Kidney capillary endothelial cell (primary cell): ENCODE measurements at regions not wholly inside any gene's neighbourhood (a gene's known extent, or its start where the extent isn't known, plus 50 kb on each side); places are given as distances from the start of the nearest gene placed in this dataset.

ENCODE experiments used
- DNase-seq: peaks from one replicate; pipeline ENCODE4 v3.0.0-alpha.2; 2018; ENCODE audit warnings: low spot score

GRCh38 chr18:75130591-75131328 lies 78.2 kb downstream of the PTGR3 start:
- DNase-seq = no peak

GRCh38 chr18:75129717-75130477 lies 79.0 kb downstream of the PTGR3 start:
- DNase-seq = no peak

- no peak for DNase-seq
Measured at GRCh38 chr18:75128911-75129716, 79.8 kb downstream of the PTGR3 start.

GRCh38 chr18:75128051-75128605 lies 80.8 kb downstream of the PTGR3 start:
- no peak for DNase-seq

GRCh38 chr18:75127143-75128021 lies 81.6 kb downstream of the PTGR3 start:
- DNase-seq = peak; percentile 23

GRCh38 chr18:75125382-75126331 lies 83.3 kb downstream of the PTGR3 start:
- DNase-seq = no peak

- DNase-seq = no peak
Measured at GRCh38 chr18:75124991-75125381, 84.0 kb downstream of the PTGR3 start.

GRCh38 chr18:75124551-75124950 lies 84.4 kb downstream of the PTGR3 start:
- no peak for DNase-seq

GRCh38 chr18:75123113-75123512 lies 85.8 kb downstream of the PTGR3 start:
- no peak for DNase-seq

GRCh38 chr18:75122334-75122958 lies 86.5 kb downstream of the PTGR3 start:
- DNase-seq = no peak

- no peak for DNase-seq
Measured at GRCh38 chr18:75121266-75121665, 87.7 kb downstream of the PTGR3 start.

- no peak for DNase-seq
Measured at GRCh38 chr18:75120521-75120920, 88.4 kb downstream of the PTGR3 start.

GRCh38 chr18:75116809-75117208 lies 92.1 kb downstream of the PTGR3 start:
- DNase-seq = no peak

GRCh38 chr18:75116165-75116564 lies 92.8 kb downstream of the PTGR3 start:
- no peak for DNase-seq

GRCh38 chr18:75115514-75115913 lies 93.4 kb downstream of the PTGR3 start:
- no peak for DNase-seq
